PC-3 (cell line): ENCODE measurements at regions not wholly inside any gene's neighbourhood (a gene's known extent, or its start where the extent isn't known, plus 50 kb on each side); places are given as distances from the start of the nearest gene placed in this dataset.

Experiments used
- ATAC-seq: fragments of 200-7000 bp; cut with Tn5 transposase; 2 replicates; pipeline ENCODE4 v1.9.1; 2020; ENCODE audit warnings: mild to moderate bottlenecking, moderate library complexity
- BruUV-seq: library from RNA; stranded (reverse); fragments of 400-500 nt; replicated peaks from 2 replicates; lab custom pipeline; 2021; lab: Mats Ljungman, UMichigan
- CTCF ChIA-PET: fragments of 300-600 bp; sonication (Branson Sonifier 250); formaldehyde crosslinking; loops from one replicate; lab custom pipeline; 2022; ENCODE audit warnings: antibody characterized with exemption; lab: Charles Lee
- POLR2A ChIA-PET: fragments of 300-600 bp; sonication (Branson Sonifier 250); formaldehyde crosslinking; loops from one replicate; lab custom pipeline; 2022; ENCODE audit warnings: antibody characterized with exemption; ENCODE audit not compliant: unreplicated experiment; lab: Charles Lee
- DNase-seq: peaks from one replicate; pipeline ENCODE4 v3.0.0-alpha.2; 2015
- H2AFZ ChIP-seq: fragments of 300-600 bp; sonication (generic); 2 replicates; pipeline ENCODE4 v1.6.0; 2016; ENCODE audit warnings: antibody characterized with exemption, low read length
- H3F3A ChIP-seq: fragments of 300-600 bp; sonication (generic); one replicate; pipeline ENCODE4 v1.6.0; 2017; ENCODE audit warnings: antibody characterized with exemption, low read length, control low read depth, mild to moderate bottlenecking; ENCODE audit not compliant: unreplicated experiment
- H3K27ac ChIP-seq: fragments of 300-600 bp; sonication (generic); 2 replicates; pipeline ENCODE4 v1.5.1; 2016; ENCODE audit warnings: mild to moderate bottlenecking, low read length
- H3K27me3 ChIP-seq: fragments of 300-600 bp; sonication (generic); 2 replicates; pipeline ENCODE4 v1.6.1; 2016; ENCODE audit warnings: low read length, mixed read lengths
- H3K36me3 ChIP-seq: fragments of 300-600 bp; sonication (generic); 2 replicates; pipeline ENCODE4 v1.6.1; 2016; ENCODE audit warnings: low read depth, mixed run types, low read length, mixed read lengths
- H3K4me1 ChIP-seq: fragments of 300-600 bp; sonication (generic); 2 replicates; pipeline ENCODE4 v1.5.1; 2016; ENCODE audit warnings: low read length; ENCODE audit not compliant: insufficient read depth
- H3K4me2 ChIP-seq: fragments of 300-600 bp; sonication (generic); 2 replicates; pipeline ENCODE4 v1.6.0; 2016; ENCODE audit warnings: low read length
- H3K4me3 ChIP-seq: fragments of 300-600 bp; sonication (generic); 2 replicates; pipeline ENCODE4 v1.5.1; 2016; ENCODE audit warnings: mild to moderate bottlenecking, low read length, mixed read lengths
- H3K79me2 ChIP-seq: fragments of 300-600 bp; sonication (generic); 2 replicates; pipeline ENCODE4 v1.6.1; 2017; ENCODE audit warnings: low read length, mixed read lengths
- H3K9ac ChIP-seq: fragments of 300-600 bp; sonication (generic); 2 replicates; pipeline ENCODE4 v1.6.0; 2016; ENCODE audit warnings: mild to moderate bottlenecking, low read length
- H3K9me2 ChIP-seq: fragments of 300-600 bp; sonication (generic); replicated peaks from 2 replicates; pipeline ENCODE4 v1.6.1; 2016; ENCODE audit warnings: mixed run types, low read length, mixed read lengths
- H3K9me3 ChIP-seq: fragments of 300-600 bp; sonication (generic); 2 replicates; pipeline ENCODE4 v1.6.1; 2016; ENCODE audit warnings: low read length, mixed read lengths
- H4K20me1 ChIP-seq: fragments of 300-600 bp; sonication (generic); 2 replicates; pipeline ENCODE4 v1.6.1; 2016; ENCODE audit warnings: low read length, mixed read lengths
- EZH2 ChIP-seq: fragments of 300-600 bp; sonication (generic); IDR thresholded peaks from one replicate; pipeline ENCODE4 v1.6.1; 2017; ENCODE audit warnings: antibody characterized with exemption, mild to moderate bottlenecking, low read length; ENCODE audit not compliant: unreplicated experiment
- EZH2phosphoT487 ChIP-seq: fragments of 300-600 bp; sonication (generic); IDR thresholded peaks from 2 replicates; pipeline ENCODE4 v1.6.1; 2018; ENCODE audit warnings: mild to moderate bottlenecking, antibody characterized with exemption, low read length, borderline replicate concordance
- intact Hi-C: fragments of 100-400 bp; cut with micrococcal nuclease; formaldehyde crosslinking; loops from 2 replicates; pipeline ENCODE4 v1.9.0; 2023
- TF ChIP-seq, protein P1 (sequence below): fragments of 300-600 bp; sonication (generic); conservative IDR thresholded peaks from 2 replicates; pipeline ENCODE4 v1.5.1; 2017; ENCODE audit warnings: antibody characterized with exemption, low read depth, mild to moderate bottlenecking, low read length

DNA sequence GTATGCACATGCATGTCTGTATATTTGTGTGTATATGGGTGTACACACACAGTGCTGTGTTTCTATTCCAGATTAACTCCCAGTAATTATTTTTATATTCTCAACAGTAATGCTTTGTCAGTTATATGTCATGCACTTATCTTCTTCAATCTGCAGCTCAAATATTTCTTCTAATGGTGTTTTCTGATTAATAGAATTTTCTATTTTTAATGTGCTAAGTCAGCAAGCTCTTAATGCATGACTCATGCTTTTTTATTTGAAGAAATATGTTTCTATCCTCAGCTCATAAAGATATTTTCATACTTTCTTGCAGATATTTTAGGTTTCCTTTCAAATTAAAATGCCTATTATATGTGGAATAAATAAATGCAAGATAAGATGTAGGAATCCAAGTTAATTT lies 59.7 kb upstream of the TMEM18 start:
- Histone ChIP-seq H3F3A (no peaks in the 10 kb centered on the region), H3K9ac (no peak overlapping the region), H3K79me2 (no peaks in the 10 kb centered on the region), H3K27me3 (no peaks in the 10 kb centered on the region), H3K4me2 (no peak overlapping the region), H3K27ac (no peak overlapping the region), H3K36me3 (no peaks in the 10 kb centered on the region), H3K9me3 (no peaks in the 10 kb centered on the region), H3K4me3 (no peak overlapping the region), H3K9me2 (no peaks in the 10 kb centered on the region), H3K4me1 (peaks cover 13% of the 10 kb centered on the region), H2AFZ (no peak overlapping the region), H4K20me1 (no peaks in the 10 kb centered on the region)
- ChIA-PET CTCF (no interaction called here), POLR2A (no interaction called here)
- TF ChIP-seq, protein P1, sequence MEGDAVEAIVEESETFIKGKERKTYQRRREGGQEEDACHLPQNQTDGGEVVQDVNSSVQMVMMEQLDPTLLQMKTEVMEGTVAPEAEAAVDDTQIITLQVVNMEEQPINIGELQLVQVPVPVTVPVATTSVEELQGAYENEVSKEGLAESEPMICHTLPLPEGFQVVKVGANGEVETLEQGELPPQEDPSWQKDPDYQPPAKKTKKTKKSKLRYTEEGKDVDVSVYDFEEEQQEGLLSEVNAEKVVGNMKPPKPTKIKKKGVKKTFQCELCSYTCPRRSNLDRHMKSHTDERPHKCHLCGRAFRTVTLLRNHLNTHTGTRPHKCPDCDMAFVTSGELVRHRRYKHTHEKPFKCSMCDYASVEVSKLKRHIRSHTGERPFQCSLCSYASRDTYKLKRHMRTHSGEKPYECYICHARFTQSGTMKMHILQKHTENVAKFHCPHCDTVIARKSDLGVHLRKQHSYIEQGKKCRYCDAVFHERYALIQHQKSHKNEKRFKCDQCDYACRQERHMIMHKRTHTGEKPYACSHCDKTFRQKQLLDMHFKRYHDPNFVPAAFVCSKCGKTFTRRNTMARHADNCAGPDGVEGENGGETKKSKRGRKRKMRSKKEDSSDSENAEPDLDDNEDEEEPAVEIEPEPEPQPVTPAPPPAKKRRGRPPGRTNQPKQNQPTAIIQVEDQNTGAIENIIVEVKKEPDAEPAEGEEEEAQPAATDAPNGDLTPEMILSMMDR, result no peak
- intact Hi-C loops, result no loop called here
- BruUV-seq, result no TSS peak
- ATAC-seq (no peak), DNase-seq (no peak)

DNA sequence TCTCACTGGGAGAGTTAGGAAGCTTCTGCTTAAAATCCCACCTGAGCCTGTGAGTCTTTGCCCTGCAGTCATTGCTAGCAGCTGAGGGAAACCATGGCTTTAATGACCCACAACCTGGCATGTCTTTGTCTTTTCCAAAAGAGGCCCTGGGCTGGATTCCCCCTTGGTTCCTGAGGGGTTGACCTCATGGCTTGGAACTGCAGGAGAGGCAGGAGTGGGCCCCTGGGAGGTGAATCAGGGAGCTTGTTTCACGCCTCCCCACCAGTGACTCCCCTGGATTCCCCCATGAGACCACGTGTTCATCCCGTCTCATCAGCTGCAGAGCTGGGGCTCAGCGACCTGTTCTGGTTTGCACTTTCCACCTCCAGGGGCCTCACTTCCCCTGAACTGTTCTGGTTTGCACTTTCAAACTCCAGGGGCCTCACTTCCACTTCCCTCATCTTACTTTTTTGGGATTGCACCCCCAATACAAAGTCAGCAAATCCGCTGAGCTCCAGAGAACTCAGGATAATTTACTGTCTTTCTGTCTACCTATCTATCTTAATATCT lies 58.5 kb upstream of the TMEM18 start:
- H3K36me3 ChIP-seq, result no peaks in the 10 kb centered on the region
- H3K27ac ChIP-seq, result no peak overlapping the region
- no peaks in the 10 kb centered on the region for H3F3A ChIP-seq
- intact Hi-C loops, result no loop called here
- no peaks in the 10 kb centered on the region for H4K20me1 ChIP-seq
- no peak for DNase-seq
- no peaks in the 10 kb centered on the region for H3K27me3 ChIP-seq
- peaks cover 5% of the 10 kb centered on the region for H3K4me1 ChIP-seq
- ATAC-seq, result no peak
- POLR2A ChIA-PET, result no interaction called here
- no peak overlapping the region for H2AFZ ChIP-seq
- H3K4me2 ChIP-seq, result no peak overlapping the region
- TF ChIP-seq, protein P1, result no peak
- no peak for TF ChIP-seq EZH2
- TF ChIP-seq EZH2phosphoT487, result no peak
- CTCF ChIA-PET, result no interaction called here
- no peaks in the 10 kb centered on the region for H3K9me3 ChIP-seq
- H3K9ac ChIP-seq, result no peak overlapping the region
- no peaks in the 10 kb centered on the region for H3K9me2 ChIP-seq
- no peaks in the 10 kb centered on the region for H3K79me2 ChIP-seq
- H3K4me3 ChIP-seq, result no peak overlapping the region
- BruUV-seq, result no TSS peak

GRCh38 chr2:734496-734895 lies 57.3 kb upstream of the TMEM18 start:
- no TSS peak for BruUV-seq
- ATAC-seq (no peak), DNase-seq (no peak)
- H3K27me3 ChIP-seq, result no peaks in the 10 kb centered on the region
- TF ChIP-seq EZH2phosphoT487 (no peak), EZH2 (no peak)
- TF ChIP-seq, protein P1, result no peak
- no peaks in the 10 kb centered on the region for H3F3A ChIP-seq
- no peak overlapping the region for H3K27ac ChIP-seq
- POLR2A ChIA-PET, result no interaction called here
- peaks cover 2% of the 10 kb centered on the region for H3K4me1 ChIP-seq
- no peak overlapping the region for H3K9ac ChIP-seq
- intact Hi-C loops, result no loop called here
- no peaks in the 10 kb centered on the region for H3K9me3 ChIP-seq
- H3K4me2 ChIP-seq, result no peak overlapping the region
- H3K36me3 ChIP-seq, result no peaks in the 10 kb centered on the region
- no peaks in the 10 kb centered on the region for H3K9me2 ChIP-seq
- H2AFZ ChIP-seq, result no peak overlapping the region
- no peaks in the 10 kb centered on the region for H4K20me1 ChIP-seq
- no peak overlapping the region for H3K4me3 ChIP-seq
- H3K79me2 ChIP-seq, result no peaks in the 10 kb centered on the region
- CTCF ChIA-PET, result no interaction called here
